ENCODE measurements at regions not wholly inside any gene's neighbourhood (a gene's known extent, or its start where the extent isn't known, plus 50 kb on each side); places are given as distances from the start of the nearest gene placed in this dataset.

DNA sequence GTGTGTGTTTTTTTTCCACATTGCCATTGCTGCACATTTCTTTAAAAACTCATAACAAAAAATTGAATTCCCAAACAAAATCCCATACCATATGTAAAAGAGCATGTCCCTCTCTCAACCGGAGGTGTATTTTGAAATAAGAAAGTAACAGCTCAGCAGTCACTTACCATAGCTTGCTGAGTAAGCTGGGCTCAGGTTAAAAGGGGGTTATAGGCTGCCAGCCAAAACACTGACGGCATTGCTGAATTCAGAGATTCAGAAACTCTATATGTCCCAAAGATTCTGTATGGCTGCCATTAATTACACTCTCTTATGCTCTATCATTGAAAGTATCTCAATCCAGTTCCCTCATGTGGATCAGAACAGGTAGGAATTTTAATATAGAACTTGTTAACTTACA, 276.0 kb downstream of the FOXG1 start:
- TF ChIP-seq, protein P1, sequence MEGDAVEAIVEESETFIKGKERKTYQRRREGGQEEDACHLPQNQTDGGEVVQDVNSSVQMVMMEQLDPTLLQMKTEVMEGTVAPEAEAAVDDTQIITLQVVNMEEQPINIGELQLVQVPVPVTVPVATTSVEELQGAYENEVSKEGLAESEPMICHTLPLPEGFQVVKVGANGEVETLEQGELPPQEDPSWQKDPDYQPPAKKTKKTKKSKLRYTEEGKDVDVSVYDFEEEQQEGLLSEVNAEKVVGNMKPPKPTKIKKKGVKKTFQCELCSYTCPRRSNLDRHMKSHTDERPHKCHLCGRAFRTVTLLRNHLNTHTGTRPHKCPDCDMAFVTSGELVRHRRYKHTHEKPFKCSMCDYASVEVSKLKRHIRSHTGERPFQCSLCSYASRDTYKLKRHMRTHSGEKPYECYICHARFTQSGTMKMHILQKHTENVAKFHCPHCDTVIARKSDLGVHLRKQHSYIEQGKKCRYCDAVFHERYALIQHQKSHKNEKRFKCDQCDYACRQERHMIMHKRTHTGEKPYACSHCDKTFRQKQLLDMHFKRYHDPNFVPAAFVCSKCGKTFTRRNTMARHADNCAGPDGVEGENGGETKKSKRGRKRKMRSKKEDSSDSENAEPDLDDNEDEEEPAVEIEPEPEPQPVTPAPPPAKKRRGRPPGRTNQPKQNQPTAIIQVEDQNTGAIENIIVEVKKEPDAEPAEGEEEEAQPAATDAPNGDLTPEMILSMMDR (conservative IDR thresholded peaks at IDR 0.05 in 1 of 2, IDR thresholded peaks at IDR 0.05 in 1 of 2; ENCODE audit: extremely low read depth in 1 of 2, insufficient read depth in 1 of 2, low read depth in 1 of 2, low read length in 2 of 2) = no peak
- TF ChIP-seq EZH2 (IDR thresholded peaks at IDR 0.05; ENCODE audit: borderline replicate concordance, low read length) = no peak
